IPS DF 19.7 (cell line): ENCODE measurements at regions not wholly inside any gene's neighbourhood (a gene's known extent, or its start where the extent isn't known, plus 50 kb on each side); places are given as distances from the start of the nearest gene placed in this dataset.
"Not testable (repeated sequence)": the region's sequence is repeated elsewhere in the genome, so short reads cannot be mapped to it uniquely, and the experiment has no call there.

Experiments
- DNase-seq: peaks from one replicate; pipeline ENCODE4 v3.0.0-alpha.2; 2013; ENCODE audit warnings: low read depth, low spot score

GRCh38 chr5:75002271-75002670 is 50.1 kb downstream of the GCNT4 start:
- DNase-seq: no peak

- no peak for DNase-seq
These were observed 56.4 kb downstream of the GCNT4 start for GRCh38 chr5:74995926-74996325.

GRCh38 chr5:74994826-74995225 is 57.5 kb downstream of the GCNT4 start:
- DNase-seq: no peak

- no peak for DNase-seq
These were observed 58.6 kb downstream of the GCNT4 start for GRCh38 chr5:74993743-74994142.

DNA sequence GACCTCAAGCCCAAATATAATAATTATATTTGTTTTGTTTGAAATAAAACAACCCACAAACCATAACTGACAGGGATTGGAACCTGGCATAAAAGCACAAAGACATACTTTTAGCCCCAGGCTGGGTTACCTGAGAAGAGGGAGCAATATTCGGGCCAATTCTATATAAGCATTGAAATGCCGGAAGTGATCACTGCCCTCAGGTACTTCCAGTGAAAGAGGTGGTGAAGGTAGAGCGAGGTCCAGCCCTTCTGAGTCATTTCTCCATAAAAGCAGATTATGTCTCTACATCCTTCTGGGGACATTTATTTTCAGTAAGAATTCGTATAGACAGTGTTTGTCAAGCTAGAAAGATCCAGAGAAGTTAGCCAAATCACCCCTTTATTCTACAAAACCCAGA is 59.6 kb downstream of the GCNT4 start:
- DNase-seq: no peak

- no peak for DNase-seq
These were observed 60.8 kb downstream of the GCNT4 start for GRCh38 chr5:74991522-74991921.

DNA sequence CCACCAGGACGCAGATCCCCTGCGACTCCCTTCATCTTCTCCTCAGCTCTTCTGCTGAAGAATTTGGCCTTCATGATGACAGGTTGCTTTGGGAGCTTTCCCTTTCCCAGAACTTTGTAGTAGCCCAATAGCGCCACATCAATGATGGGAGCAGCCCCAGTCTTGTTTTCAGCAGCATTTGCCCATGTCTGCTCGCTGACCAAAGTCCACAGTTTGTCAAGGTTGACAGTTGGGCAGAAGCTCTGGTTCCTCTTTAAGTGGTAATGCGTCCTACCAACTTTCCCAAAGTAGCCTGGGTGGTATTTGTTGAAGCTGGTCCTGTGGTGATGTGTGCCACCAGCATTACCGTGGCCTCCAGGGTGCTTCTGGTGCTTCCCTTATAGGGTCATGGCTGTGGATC is 62.2 kb downstream of the GCNT4 start:
- DNase-seq: no peak

DNA sequence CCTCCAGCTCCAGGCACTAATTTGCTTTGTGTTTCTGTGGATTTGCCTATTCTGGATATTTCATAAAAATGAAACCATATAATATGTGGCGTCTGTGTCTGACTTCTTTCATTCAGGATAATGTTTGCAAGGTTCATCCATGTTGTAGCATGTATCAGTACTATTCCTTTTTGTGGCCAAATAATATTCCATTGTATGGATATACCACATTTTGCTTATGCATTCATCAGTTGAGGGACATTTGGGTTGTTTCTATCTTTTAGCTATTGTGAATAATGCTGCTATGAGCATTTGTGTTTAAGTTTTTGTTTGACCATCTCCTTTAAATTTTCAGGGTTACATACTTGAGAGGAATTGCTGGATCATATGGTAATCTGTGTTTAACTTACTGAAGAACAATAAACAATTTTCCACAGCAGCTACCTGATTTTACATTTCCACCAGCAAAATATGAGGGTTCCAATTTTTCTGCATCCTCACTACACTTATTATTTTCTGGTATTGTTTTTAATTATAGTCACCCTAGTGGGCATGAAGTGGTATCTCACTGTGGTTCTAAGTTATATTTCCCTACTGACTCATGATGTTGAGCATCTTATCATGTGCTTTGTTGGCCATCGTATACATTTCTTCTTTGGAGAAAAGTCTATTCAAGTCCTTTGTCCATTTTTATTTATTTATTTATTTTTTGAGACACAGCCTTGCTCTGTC is 63.9 kb downstream of the GCNT4 start:
- no peak for DNase-seq

GRCh38 chr5:74978345-74978744 is 74.0 kb downstream of the GCNT4 start:
- no peak for DNase-seq

- DNase-seq: no peak
These were observed 74.9 kb downstream of the GCNT4 start for GRCh38 chr5:74977471-74977870.

DNA sequence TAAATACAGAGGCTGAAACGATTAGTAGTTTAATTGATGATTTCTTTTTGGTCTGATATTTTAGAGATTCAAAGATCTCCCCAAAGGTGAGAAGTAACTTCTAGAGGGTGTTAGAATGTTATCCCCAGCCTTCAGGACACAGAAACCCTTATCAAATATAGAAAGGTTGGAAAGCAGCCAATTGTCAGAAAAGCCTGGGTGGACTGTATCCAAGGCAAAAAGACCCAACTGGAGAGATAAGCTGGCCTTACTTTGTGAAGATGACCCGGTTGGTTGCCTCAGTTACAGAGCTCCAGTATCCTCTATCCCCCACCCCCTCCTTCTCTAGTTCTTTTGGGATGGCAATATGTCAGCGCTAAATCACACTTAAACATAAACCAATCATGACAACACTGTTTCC is 75.7 kb downstream of the GCNT4 start:
- DNase-seq: no peak

- no peak for DNase-seq
These were observed 76.8 kb downstream of the GCNT4 start for GRCh38 chr5:74975582-74975981.

- DNase-seq: no peak
These were observed 77.8 kb downstream of the GCNT4 start for GRCh38 chr5:74974451-74975091.

- no peak for DNase-seq
These were observed 78.7 kb downstream of the GCNT4 start for GRCh38 chr5:74973694-74974093.

- DNase-seq: no peak
These were observed 80.4 kb downstream of the GCNT4 start for GRCh38 chr5:74971947-74972460.

- not testable (repeated sequence) for DNase-seq
These were observed 81.5 kb downstream of the GCNT4 start for GRCh38 chr5:74970891-74971290.

GRCh38 chr5:74969726-74970125 is 82.6 kb downstream of the GCNT4 start:
- no peak for DNase-seq

DNA sequence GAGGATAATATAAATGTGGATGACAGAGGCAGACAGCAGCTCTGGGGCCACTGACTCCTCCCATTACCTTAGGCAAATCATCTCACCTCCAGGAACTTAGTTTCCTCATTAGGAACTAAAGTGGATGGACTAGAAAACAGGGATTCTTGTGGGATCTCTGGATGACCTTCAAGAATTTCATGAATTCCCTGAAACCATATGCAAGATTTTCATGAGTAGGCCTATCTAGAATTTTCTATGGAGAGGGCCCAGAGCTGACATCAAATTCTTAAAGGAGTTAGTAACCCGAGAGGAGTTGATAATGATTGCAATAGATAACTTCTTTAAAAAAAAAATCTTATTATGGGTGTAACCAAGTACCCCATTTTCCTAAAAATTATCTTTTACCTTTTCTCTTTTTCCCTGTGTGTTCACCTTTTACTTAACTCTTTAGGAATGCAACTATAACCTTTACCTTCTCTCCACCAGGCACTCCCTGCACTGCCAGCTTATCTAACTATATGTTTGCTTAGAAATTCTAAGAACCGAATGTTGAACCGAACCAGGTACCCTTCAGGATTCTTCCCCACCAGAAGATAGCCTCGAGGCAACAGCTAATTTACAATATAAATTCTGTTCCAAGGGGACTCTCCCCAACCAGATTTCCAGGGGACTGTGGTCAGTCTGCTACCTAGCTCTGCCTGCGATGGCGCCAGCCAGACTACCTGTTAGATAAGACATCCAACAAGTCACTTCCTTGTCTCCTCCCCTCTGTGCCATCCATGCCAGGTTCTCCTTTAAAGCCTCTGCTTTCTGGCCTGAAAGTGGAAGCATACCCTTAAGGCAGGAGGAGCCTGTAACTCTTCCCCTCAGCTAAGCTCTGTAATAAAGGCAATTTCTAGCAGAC is 86.0 kb downstream of the GCNT4 start:
- no peak for DNase-seq

- DNase-seq: no peak
These were observed 89.0 kb downstream of the GCNT4 start for GRCh38 chr5:74963407-74963806.

DNA sequence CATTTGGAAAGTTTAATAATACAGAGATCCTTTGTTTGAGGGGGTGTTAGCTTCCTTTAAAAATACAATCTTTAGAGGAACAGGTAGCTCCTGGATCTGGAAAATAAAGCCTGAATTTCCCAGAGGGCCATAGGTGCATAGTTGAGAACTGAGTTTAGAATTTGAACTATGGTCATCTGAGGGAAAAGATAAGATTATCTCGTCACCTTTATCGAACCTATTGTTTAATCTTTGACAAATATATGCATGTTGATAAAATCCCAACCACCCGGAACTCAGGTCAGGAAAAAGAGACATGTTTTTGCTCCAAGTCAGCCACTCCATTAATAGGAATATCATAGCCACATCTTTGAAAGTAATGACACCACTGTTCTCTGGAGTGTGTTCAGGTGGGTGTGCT is 91.7 kb upstream of the FAM169A start:
- no peak for DNase-seq

- no peak for DNase-seq
These were observed 91.0 kb upstream of the FAM169A start for GRCh38 chr5:74957029-74957784.

DNA sequence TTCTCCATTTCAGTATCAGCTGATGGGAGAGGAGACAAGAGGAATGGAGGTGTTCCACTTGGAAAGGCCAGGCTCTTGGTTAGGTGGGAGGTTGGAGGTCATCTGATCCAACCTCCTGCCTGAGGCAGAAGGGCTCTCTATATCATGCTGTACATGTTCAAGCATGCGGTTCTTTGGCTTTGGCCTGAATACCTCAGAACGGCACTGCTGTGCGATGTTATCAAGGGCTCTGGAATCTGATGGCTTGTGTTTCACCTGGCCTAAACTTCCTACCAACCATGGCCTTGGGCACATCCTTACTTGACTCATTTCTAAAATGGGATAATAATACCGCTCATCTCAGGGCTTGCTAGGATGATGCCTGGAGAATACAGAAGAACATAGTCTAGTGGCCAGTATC is 90.1 kb upstream of the FAM169A start:
- no peak for DNase-seq
